Hepatocyte (in vitro differentiated cells): ENCODE measurements at regions not wholly inside any gene's neighbourhood (a gene's known extent, or its start where the extent isn't known, plus 50 kb on each side); places are given as distances from the start of the nearest gene placed in this dataset.

Source experiments
- DNase-seq: peaks from one replicate; pipeline ENCODE4 v3.0.0-alpha.2; 2016; ENCODE audit warnings: low spot score
- H2AFZ ChIP-seq: fragments of 200-600 bp; sonication (generic); 2 replicates; pipeline ENCODE4 v1.6.0; 2016; ENCODE audit warnings: antibody characterized with exemption, mild to moderate bottlenecking
- H3K27ac ChIP-seq: fragments of 200-600 bp; sonication (generic); 2 replicates; pipeline ENCODE4 v1.5.1; 2016; ENCODE audit warnings: mild to moderate bottlenecking
- H3K27me3 ChIP-seq: fragments of 200-600 bp; sonication (generic); 2 replicates; pipeline ENCODE4 v1.6.1; 2016
- H3K36me3 ChIP-seq: fragments of 200-600 bp; sonication (generic); replicated peaks from 2 replicates; pipeline ENCODE4 v1.5.1; 2016; ENCODE audit warnings: low read depth; ENCODE audit not compliant: insufficient read depth
- H3K4me1 ChIP-seq: fragments of 200-600 bp; sonication (generic); 2 replicates; pipeline ENCODE4 v1.5.1; 2016; ENCODE audit warnings: mild to moderate bottlenecking, moderate library complexity; ENCODE audit not compliant: insufficient read depth
- H3K4me2 ChIP-seq: fragments of 200-600 bp; sonication (generic); 2 replicates; pipeline ENCODE4 v1.6.0; 2016
- H3K4me3 ChIP-seq: fragments of 200-600 bp; sonication (generic); 2 replicates; pipeline ENCODE4 v1.5.1; 2016; ENCODE audit warnings: mild to moderate bottlenecking
- H3K79me2 ChIP-seq: fragments of 200-600 bp; sonication (generic); 2 replicates; pipeline ENCODE4 v1.6.0; 2017; ENCODE audit warnings: mild to moderate bottlenecking
- H3K9me2 ChIP-seq: fragments of 200-600 bp; sonication (generic); replicated peaks from 2 replicates; pipeline ENCODE4 v1.6.0; 2017; ENCODE audit warnings: mild to moderate bottlenecking; ENCODE audit not compliant: insufficient read depth
- H3K9me3 ChIP-seq: fragments of 200-600 bp; sonication (generic); 2 replicates; pipeline ENCODE4 v1.5.1; 2016; ENCODE audit warnings: low read depth, mild to moderate bottlenecking
- H4K20me1 ChIP-seq: fragments of 200-600 bp; sonication (generic); 2 replicates; pipeline ENCODE4 v1.6.0; 2016; ENCODE audit warnings: mild to moderate bottlenecking; ENCODE audit not compliant: insufficient read depth, poor library complexity, severe bottlenecking
- CTCF ChIP-seq: fragments of 200-600 bp; sonication (generic); IDR thresholded peaks from 2 replicates; pipeline ENCODE4 v1.5.1; 2016; ENCODE audit warnings: antibody characterized with exemption, mild to moderate bottlenecking; ENCODE audit not compliant: poor library complexity
- EZH2 ChIP-seq: fragments of 200-600 bp; sonication (generic); IDR thresholded peaks from 2 replicates; pipeline ENCODE4 v1.6.1; 2016; ENCODE audit warnings: antibody characterized with exemption, mild to moderate bottlenecking, borderline replicate concordance
- EZH2phosphoT487 ChIP-seq: fragments of 200-600 bp; sonication (generic); IDR thresholded peaks from one replicate; pipeline ENCODE4 v1.6.1; 2018; ENCODE audit warnings: antibody characterized with exemption, mild to moderate bottlenecking, low read depth, moderate library complexity; ENCODE audit not compliant: unreplicated experiment, severe bottlenecking
- WGBS: methylation state at CpG from one replicate; pipeline ENCODE4 v1.1.6; 2016; ENCODE audit warnings: low lambda C conversion rate; ENCODE audit errors: missing lambda C conversion rate; 5-methylcytosine and 5-hydroxymethylcytosine counted together

DNA sequence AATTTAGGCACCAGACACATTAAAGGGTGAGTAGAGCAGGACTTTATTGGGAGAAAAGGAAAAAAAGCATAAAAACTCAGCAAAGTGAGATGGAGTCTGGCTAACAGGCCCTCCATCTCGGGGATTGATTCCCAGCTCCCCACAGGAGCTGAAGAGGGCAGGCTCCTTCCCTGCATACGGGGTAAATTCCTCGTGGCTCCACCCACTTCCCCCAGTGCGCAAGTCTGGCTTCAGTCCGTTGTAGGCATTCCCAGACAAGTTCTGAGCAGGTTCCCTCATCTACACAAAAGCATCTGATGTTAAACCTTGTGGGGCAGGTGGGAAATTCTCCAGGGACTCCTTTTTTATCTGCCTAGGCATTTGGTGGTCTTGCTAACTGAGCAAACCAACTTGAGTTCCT is 722.6 kb downstream of the ZNF385D start:
- Histone ChIP-seq H3K79me2 (no peaks in the 10 kb centered on the region), H3K27me3 (no peaks in the 10 kb centered on the region), H3K4me3 (no peak overlapping the region), H3K4me1 (no peaks in the 10 kb centered on the region), H2AFZ (no peak overlapping the region), H4K20me1 (no peaks in the 10 kb centered on the region), H3K36me3 (no peaks in the 10 kb centered on the region), H3K4me2 (no peak overlapping the region), H3K27ac (no peak overlapping the region), H3K9me2 (no peaks in the 10 kb centered on the region), H3K9me3 (no peaks in the 10 kb centered on the region)
- TF ChIP-seq EZH2 (no peak), CTCF (no peak), EZH2phosphoT487 (no peak)
- 86% methylated on average over 5 of the region's 5 CpGs for WGBS
- DNase-seq = no peak

DNA sequence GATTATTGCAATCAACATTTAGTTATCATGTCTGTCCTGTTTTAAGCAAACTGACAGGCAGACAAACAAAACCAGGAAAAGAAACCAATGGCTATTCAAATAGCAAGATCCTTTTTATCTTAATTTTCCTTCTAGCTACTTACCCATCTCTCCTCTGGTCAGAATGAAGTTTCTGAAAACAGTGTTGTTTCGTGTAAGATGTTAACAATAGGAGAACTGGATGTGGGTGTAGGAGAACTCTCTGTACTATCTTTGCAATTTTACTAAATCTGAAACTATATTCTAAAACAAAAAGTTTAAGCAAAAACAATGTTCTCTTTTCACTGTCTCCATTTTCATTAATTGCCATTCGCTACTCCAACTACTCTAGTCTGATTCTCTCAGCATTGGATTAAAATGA is 726.4 kb downstream of the ZNF385D start:
- no peaks in the 10 kb centered on the region for H3K9me3 ChIP-seq
- DNase-seq = no peak
- TF ChIP-seq EZH2phosphoT487 (no peak), EZH2 (no peak), CTCF (no peak)
- no peaks in the 10 kb centered on the region for H3K27me3 ChIP-seq
- H3K27ac ChIP-seq = no peak overlapping the region
- no peak overlapping the region for H3K4me3 ChIP-seq
- H3K36me3 ChIP-seq = no peaks in the 10 kb centered on the region
- no peaks in the 10 kb centered on the region for H3K79me2 ChIP-seq
- no peaks in the 10 kb centered on the region for H4K20me1 ChIP-seq
- no peaks in the 10 kb centered on the region for H3K9me2 ChIP-seq
- no peaks in the 10 kb centered on the region for H3K4me1 ChIP-seq
- no peak overlapping the region for H2AFZ ChIP-seq
- no peak overlapping the region for H3K4me2 ChIP-seq
- WGBS = 70% methylated on average over 2 of the region's 2 CpGs

GRCh38 chr3:21020681-21021080 is 730.3 kb downstream of the ZNF385D start:
- H3K4me1 ChIP-seq = no peaks in the 10 kb centered on the region
- DNase-seq = no peak
- no peaks in the 10 kb centered on the region for H3K27me3 ChIP-seq
- no peaks in the 10 kb centered on the region for H4K20me1 ChIP-seq
- H3K79me2 ChIP-seq = no peaks in the 10 kb centered on the region
- WGBS = 61% methylated on average over 5 of the region's 5 CpGs
- no peak overlapping the region for H2AFZ ChIP-seq
- TF ChIP-seq EZH2phosphoT487 = no peak
- no peak for TF ChIP-seq EZH2
- TF ChIP-seq CTCF = no peak
- H3K27ac ChIP-seq = no peak overlapping the region
- no peaks in the 10 kb centered on the region for H3K9me3 ChIP-seq
- no peaks in the 10 kb centered on the region for H3K36me3 ChIP-seq
- no peak overlapping the region for H3K4me3 ChIP-seq
- no peaks in the 10 kb centered on the region for H3K9me2 ChIP-seq
- H3K4me2 ChIP-seq = no peak overlapping the region

DNA sequence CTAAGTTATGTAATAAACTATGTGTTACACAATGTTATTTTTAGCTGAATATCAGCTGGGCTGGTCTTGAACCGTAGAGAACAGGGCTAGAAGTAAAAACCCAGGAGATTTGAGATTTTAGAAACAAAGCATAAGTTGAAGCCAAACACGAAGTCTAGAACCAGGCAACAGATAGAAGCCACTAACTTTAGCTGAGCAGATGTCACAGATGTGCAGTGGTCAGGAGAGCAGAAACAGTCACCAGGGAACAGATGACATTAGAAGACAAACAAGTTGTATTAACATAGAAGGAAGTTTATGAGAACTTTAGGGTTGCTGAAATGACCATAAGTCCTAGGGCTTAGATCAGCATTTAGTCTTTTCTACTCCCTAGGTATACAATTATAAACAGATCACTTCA is 731.0 kb downstream of the ZNF385D start:
- H4K20me1 ChIP-seq = no peaks in the 10 kb centered on the region
- H3K27ac ChIP-seq = no peak overlapping the region
- TF ChIP-seq CTCF (no peak), EZH2 (no peak), EZH2phosphoT487 (no peak)
- no peaks in the 10 kb centered on the region for H3K9me2 ChIP-seq
- peaks cover 4% of the 10 kb centered on the region for H3K9me3 ChIP-seq
- no peak overlapping the region for H3K4me2 ChIP-seq
- no peak overlapping the region for H3K4me3 ChIP-seq
- WGBS = 79% methylated on average over 2 of the region's 2 CpGs
- no peaks in the 10 kb centered on the region for H3K4me1 ChIP-seq
- no peaks in the 10 kb centered on the region for H3K27me3 ChIP-seq
- H2AFZ ChIP-seq = no peak overlapping the region
- no peak for DNase-seq
- no peaks in the 10 kb centered on the region for H3K79me2 ChIP-seq
- no peaks in the 10 kb centered on the region for H3K36me3 ChIP-seq
